Hypothalamus (tissue), 51 donors: ENCODE measurements at regions not wholly inside any gene's neighbourhood (a gene's known extent, or its start where the extent isn't known, plus 50 kb on each side); places are given as distances from the start of the nearest gene placed in this dataset.
"Not testable (repeated sequence)": the region's sequence is repeated elsewhere in the genome, so short reads cannot be mapped to it uniquely, and the experiment has no call there.

ENCODE experiments used
- DNase-seq, 51 donors: peaks; one replicate each; lab custom pipeline; 2025; lab: John Stamatoyannopoulos, UW

DNA sequence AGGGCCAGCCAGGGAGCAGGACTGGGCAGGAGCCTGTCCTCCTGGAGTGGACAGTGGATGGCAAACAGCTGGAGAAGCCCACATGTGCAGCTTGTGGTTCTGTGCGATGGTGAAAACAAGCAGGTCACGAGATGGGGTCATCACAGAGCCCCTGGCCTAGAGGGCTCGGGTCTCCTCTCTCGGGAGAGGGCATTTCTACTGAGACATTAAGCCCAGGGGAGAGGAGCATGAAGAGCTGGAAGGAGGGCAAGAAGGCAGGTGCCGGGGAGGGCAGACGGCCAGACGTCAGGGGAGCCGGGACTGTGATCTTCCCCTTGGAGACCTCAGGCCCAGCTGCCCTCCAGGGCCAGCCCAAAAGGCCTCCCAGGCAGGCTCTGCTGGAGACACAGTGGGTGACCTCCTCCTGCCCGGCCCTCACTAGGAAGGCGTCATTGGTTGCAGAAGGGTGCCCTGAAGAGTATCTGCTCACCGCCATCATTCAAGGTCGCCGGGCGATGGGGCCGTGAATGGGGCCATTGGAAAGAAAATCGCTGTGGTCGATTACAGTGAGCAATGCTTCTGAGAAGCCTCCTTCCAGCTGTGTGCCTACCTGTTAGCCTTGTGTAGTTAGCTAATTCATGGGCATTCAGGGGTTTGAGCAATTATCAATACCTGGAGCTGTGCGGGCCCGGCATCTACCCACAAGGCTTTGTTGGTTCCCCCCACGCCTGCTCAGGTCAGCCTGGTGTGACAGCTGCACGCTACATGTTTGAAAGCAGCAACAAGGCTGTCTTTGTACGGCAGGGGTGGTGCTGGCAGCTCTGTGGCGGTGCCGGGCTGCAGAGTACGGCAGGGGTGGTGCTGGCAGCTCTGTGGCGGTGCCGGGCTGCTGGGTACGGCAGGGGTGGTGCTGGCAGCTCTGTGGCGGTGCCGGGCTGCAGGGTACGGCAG lies 72.3 kb upstream of the ACTRT2 start:
- peak in 27 of 51 donors; percentile 15 to 82 (median 48) for DNase-seq

DNA sequence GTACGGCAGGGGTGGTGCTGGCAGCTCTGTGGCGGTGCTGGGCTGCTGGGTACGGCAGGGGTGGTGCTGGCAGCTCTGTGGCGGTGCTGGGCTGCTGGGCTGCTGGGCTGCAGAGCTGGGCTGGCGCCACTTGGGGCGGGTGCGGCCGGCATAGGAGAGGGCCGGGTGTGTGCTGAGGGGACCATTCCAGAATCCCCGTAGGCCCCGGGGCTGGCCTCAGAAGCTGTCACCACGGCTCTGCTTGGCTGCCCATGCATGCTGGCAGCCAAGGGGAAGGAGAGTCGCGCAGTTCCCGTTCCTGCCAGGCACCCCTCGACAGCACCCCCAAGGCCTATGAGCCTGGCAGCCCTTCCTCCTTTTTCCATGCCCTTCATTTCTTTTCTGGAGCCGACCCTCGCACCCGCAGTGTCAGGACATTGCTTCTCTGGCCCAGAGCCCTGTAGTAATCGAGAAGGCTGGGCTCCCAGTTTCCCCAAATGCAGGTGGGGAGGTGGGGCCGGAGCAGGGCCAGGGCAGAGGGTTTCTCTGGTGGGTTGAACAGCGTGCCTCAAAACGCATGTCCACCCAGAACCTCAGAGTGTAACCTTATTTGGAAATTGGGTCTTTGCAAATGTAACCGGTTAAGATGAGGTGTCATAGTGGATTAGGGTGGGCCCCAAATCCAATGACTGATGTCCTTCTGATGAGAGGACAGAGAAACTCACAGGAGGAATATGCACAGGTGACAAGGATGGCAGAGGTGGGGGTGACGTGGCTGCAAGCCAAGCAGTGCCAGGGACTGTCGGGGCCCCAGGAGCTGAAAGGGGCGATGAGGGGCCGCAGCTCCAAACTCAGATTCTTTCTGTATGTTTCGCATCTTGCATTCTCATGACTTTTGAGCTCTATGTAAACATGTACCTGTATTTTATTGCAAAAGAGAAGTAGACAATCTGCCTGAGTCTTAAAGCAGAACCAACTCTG lies 71.0 kb upstream of the ACTRT2 start:
- DNase-seq, result peak in 11 of 51 donors; percentile 11 to 53 (median 27)

DNA sequence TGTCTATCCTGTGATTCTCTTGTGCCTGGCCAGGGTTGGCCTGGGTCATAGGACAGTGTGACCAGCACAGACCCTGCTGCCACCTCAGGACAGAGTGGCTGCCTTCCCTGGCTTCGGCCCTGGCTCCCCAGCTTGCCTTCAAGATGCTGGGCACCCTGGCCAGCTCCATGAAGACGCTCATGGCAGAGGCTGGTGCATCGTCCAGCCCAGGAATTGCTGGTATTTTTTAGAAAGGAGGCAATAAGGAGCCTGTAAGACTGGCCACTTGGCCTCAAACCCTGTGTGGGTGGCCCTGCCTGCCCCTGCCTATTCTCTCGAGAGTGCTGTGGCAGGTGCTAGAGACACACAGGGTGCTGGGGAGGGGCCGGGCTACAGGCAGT lies 70.4 kb upstream of the ACTRT2 start:
- DNase-seq, result no peak

DNA sequence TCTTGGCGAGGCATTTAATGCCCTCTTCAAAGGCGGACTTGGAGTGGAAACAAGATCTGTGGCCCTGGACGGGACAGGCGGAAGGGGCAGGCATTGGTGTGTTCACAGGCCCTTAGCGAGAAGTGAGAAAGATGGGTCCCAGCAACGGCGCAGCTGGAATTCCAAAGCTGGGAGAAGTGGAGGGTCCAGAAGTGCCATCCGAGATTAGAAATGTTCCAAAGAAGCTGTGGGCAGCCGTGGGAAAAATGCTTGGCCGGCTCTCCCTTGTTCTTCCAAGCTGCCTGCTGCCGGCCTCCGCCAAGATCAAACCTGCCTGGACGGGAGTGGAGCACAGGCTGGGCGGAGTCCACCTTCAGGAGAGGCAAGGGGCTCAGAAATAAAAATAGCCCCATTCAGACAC lies 69.4 kb upstream of the ACTRT2 start:
- no peak for DNase-seq

DNA sequence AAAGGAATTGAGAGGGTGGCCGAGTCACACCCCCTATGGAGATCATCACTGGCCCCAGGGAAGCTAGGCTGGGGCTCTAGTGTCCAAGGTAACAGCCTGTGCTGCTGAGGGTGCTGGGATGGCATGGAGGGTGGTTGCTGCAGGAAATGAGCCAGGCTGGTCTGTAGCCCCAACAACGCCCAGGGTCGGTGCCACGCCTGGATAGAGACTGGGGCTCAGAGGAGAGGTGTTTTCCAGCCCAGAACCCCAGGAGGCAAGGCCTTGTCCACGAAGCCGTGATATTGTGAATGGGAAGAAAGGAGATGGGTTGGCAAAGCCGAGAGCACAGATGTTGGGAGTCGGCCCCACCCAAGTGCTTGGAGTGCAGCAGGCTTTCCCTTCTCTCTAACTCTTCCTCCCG lies 68.9 kb upstream of the ACTRT2 start:
- DNase-seq, result no peak

DNA sequence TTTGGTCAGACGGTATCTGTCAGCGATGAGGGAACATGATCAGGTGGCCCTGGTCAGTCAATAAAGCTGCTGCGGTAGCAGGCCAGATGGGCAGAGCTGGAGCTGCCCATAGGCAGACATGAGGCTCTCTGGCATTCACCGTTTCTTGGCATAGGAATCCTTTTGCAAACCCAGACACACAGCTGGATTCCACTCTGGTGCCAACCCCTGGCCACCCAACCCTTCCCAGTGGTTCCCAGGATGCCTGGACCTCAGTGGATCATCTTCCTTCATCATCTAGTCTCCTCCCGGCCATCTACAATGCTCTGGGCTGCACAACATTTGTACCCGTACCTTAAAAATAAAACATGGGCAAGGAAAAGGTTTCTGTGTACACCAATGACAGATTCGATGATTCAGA lies 68.3 kb upstream of the ACTRT2 start:
- no peak for DNase-seq

DNA sequence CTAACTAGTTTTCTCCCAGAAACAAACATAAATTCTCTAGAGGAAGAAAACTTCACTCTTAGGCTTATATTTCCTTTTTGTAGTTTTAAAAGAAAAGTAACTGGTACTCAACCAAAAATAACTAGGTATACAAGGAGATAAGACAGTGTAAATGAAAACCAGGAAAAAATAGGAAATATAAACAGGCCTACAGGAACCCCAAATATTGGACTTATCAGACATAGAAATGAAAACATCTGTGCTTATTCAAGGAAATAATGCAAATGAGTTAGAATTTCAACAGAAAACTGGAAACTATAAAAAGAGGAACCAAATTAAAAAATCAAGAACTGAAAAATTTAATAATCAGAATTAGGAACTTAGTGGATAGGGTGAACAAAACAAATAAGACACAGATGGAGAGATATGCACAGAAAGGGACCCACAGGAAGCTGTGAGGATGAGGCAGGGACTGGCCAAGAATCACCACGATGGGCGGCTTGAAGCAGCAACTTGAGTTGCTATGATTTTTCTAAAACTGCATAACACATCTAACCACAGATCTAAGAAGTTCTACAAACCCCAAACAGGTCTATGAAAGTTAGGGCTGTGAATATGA lies 67.5 kb upstream of the ACTRT2 start:
- DNase-seq, result no peak

DNA sequence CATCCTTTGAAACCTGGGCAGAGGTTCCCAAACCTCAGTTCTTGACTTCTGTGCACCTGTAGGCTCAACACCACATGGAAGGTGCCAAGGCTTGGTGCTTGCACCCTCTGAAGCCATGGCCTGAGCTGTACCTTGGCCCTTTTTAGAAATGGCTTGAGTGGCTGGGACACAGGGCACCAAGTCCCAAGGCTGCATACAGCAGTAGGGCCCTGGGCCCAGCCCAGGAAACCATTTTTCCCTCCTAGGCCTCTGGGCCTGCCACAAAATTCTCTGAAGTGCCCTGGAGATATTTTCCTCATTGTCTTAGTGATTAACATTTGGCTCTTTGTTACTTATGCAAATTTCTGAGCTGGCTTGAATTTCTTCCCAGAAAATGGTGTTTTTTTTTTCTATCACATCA lies 65.6 kb upstream of the ACTRT2 start:
- DNase-seq, result no peak

DNA sequence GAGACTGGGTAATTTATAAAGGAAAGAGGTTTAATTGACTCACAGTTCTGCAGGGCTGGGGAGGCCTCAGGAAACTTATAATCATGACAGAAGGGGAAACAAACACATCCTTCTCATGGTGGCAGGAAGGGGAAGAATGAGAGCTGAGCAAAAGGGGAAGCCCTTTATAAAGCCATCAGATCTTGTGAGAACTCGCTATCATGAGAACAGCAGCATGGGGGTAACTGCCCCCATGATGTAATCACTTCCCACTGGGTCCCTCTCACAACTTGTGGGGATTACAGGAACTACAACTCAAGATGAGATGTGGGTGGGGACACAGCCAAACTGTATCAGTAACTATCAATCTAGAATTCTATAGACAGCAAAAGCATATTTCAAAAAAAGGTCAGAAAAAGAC lies 64.7 kb upstream of the ACTRT2 start:
- DNase-seq, result no peak

DNA sequence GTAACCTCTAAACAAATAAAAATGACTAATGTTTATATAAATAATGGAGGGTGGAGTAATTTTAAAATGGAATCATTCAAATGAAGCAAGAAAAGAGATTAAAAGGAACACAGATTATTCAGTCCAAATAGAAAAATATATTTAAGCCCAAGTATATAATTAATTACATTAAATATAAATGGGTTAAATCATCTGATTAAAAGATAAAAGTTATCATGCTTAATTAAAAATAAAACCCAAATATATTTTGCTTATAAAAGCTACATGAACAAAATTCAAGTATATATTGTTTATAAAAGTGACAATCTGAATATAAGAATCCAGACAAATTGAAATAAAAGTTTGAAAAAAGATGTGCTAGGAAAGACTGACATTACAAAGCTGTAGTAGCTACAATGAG lies 63.9 kb upstream of the ACTRT2 start:
- no peak for DNase-seq

DNA sequence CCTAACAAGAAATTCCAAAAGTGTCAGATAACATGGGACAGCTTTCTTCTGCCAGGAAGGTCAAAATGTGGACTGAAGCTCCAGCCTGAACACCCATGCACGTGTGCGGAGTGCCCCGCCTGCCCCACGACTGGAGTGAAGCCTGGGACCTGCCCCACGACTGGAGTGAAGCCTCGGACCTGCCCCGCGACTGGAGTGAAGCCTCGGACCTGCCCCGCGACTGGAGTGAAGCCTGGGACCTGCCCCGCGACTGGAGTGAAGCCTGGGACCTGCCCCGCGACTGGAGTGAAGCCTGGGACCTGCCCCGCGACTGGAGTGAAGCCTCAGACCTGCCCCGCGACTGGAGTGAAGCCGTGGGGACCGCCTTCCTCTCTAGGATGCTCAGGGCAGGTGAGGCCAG lies 61.4 kb upstream of the ACTRT2 start:
- DNase-seq, result not testable (repeated sequence)

DNA sequence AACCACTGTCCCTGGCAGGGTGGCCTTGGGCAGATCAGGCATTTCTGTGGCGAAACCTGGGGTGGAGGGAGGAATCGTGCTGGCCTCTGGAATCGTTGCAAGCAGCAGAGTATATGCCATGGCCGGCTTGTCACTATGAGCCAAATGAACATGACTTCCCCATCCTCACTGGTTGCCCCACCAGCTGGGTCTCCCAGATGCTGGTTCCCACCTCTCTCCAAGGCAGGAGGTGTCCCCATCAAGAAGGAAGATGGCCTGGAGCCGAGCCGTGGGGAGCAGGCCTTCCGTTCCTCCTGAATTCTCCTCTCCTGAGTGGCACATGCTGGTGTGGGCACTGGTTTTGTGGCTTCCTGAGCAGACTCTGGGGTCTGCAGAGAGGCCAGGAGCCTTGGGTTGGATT lies 60.2 kb upstream of the ACTRT2 start:
- no peak for DNase-seq

DNA sequence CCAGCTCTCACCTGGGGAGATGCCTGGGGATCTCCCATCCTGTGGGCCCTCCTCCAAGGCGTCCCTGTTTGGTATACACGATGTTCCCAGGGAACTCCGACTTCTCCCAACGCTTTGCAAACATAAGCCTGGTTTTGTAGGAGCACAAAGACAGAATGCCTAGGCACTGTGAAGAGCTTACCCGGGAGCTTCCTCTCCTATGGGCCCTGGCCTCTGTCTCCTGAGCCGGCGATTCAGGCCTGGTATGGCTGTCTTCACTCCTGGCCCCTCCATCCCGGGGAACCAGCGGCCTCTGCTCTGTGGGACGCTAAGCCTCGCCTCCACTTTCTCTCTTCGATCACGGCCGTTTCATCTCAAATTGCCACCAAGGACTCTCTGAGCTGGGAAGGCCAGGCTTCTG lies 59.6 kb upstream of the ACTRT2 start:
- DNase-seq, result no peak

DNA sequence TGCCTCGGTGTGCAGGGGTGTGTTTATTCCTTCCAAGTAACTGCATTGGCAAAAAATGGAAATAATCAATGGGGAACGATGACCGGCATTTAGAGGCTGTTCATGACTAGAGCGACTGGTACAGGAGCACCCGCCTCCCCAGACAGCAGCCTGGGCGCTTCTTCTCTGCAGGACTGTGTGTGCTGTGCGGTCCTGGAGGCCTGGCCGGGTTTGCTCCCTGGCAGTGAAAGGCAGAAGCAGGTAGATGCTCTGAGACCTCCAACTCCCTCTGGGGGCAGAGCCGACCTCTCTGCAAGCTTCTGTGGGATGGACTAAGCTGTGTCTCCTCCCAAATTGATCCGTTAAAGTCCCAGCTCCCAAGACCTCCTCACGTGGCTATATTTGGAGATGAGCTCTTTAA lies 59.2 kb upstream of the ACTRT2 start:
- DNase-seq, result no peak

DNA sequence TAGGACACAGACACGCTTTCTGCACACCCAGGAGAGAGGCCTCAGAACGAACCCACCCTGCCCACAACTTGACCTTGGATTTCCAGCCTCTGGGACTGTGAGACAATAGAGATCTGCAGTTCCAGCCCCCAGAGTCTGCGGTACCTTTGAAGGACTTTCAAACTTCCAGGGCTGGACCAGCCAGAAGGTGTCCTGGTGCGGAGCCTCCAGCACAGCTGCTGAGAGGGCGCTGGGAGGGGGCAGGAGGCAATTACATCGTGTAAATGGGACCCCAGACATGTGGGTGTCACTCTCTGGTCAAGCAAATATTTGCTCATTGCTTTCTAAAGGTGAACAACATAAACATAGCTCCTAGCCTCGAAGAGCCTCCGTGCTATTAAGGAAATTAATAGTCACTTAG lies 58.7 kb upstream of the ACTRT2 start:
- DNase-seq, result no peak

DNA sequence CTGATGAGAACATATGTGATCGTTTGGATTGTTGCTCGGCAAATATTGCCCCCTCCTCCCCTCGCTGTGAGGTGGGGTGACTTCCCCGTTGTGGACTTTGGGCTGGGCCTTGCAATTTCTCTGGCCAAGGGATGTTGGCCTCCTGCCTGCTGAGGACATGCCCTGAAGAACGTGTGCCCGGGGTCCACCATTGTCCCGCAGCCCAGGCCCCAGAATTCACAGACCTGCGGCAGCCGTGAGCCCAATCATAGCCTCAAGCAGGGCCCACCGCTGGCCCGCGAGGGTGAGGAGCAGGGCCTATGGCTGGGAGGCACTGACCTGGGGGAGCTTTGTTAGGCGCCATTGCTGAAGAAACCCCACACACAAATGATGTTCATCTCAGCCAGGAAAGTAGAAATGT lies 58.3 kb upstream of the ACTRT2 start:
- DNase-seq, result no peak

DNA sequence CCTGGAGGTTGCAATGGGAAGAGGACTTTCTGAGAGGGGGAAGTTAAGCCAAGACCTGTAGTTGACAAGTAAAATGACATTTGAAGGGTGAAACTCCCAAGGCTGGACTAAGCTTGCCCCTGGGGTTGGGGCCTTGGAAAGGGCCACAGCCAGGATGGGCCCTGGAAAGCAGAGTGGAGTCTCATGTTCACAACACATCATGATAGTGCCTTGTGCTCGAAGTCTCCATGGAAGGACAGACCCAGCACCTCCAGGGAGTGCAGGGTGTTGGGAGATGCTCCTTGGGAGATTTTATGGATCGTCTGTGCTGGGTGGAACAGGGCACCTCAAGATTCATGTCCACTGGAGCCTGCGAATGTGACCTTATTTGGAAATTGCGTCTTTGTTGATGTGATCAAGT lies 55.6 kb upstream of the ACTRT2 start:
- no peak for DNase-seq

DNA sequence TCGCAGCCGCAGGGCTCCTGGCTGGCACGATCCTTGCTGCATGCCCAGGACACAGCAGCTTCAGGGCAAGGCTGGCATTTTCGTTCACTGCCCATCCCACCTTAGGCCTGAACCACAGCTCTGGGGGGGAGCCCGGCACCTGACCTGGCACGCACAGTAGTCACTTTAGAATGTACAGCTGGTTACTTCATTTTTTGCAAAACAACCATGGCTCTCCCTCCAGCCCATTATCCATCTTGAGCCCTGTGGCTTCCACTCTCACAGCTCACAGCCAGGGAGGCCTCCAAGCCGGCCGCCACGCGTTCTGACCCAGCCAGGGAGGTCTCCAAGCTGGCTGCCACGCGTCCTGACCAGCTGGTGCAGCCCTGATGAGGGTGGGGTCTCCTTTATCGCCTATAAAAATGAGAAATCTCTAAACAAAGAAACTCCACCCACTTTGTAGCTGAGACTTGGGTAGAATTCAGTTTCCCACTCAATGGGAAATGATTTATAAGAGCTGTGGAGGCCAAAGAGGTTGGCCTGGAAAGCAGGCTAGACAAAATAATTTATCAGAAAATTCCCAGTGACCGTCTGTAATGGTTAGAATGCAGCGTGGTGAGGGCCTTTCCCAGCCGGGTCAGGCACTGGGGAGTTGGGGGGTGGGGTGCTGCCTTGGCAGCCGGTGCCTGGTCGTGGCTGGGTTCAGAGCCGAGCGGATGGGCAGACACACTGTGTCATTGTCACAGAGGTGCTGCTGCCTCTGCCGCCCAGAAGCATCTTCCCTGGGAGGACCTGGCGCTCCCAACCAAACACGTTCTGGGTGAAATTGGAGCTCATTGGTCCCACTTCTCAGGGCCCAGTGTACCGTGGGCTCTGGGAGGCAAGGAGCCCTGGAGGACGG lies 54.6 kb upstream of the ACTRT2 start:
- peak in 37 of 51 donors; percentile 15 to 86 (median 62) for DNase-seq

DNA sequence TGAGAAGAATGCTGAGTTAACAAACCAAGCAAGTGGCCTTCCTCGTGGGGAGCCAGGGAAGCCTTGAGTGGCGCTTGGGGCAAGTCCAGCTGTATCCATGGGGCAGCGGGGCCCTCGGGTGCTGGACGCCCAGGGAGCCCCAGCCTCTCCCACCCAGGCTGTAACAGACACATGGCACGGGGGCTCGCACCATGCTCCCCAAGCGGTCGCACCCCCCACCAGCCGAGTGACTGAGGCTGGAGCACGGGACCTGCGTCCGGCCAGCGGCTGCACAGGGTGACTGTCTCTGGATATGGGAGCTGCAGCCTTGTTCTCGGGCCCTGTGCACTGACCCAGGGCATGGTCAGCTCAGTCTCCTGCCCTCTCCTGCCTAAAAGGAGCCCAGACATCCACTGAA lies 53.9 kb upstream of the ACTRT2 start:
- peak in 4 of 51 donors; percentile 55 to 74 (median 62) for DNase-seq

DNA sequence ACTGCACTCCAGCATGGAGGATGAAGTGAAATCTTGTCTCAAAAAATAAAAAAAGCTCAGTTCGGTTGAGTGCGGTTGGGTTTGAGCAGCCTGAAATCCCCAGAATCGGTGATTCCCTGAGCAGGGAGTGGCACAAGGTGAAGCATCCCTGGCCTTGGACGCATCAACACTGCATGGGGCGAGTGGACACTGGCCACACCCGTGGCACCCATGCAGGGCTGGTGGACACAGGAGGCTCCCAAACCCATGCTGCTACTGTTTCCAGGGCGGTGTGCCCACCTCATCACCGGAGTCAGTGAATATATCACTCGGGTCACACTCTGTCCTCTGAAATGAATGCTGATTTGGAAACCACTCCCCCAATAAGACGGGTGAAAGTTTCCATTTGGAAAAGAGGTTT lies 53.4 kb upstream of the ACTRT2 start:
- DNase-seq, result no peak
